ENCODE measurements at regions not wholly inside any gene's neighbourhood (a gene's known extent, or its start where the extent isn't known, plus 50 kb on each side); places are given as distances from the start of the nearest gene placed in this dataset.

DNA sequence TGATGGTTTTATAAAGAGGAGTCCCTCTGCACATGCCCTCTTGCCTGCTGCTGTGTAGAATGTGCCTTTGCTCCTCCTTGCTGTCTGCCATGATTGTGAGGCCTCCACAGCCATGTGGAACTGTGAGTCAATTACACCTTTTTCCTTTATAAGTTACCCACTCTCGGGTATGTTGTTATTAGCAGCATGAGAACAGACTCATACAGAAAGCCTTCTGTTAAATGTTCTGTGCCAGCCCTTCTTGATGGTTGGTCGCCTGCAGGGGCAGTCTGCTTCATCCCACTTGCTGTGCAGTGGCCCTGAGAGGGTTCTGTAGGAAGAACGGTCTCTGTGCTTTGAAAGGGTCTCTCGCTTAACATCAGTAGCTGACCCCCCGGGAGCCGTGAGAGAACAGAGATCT, 248.9 kb upstream of the IGFBP3 start:
- Mint-ChIP-seq H3K27ac (ENCODE audit: unreplicated experiment) (no peak overlapping the region), H3K9me3 (ENCODE audit: low read depth, unreplicated experiment) (no peaks in the 10 kb centered on the region), H3K36me3 (ENCODE audit: insufficient read depth, unreplicated experiment) (no peaks in the 10 kb centered on the region), H3K27me3 (ENCODE audit: unreplicated experiment) (no peaks in the 10 kb centered on the region), H3K4me1 (ENCODE audit: low read depth, unreplicated experiment) (peaks cover 8% of the 10 kb centered on the region), H3K4me3 (ENCODE audit: low read depth, unreplicated experiment) (no peak overlapping the region)
- BruUV-seq (replicated peaks), result no TSS peak
- no peak for DNase-seq
- intact Hi-C loops (cut with micrococcal nuclease; ENCODE audit: unreplicated experiment), result no loop called here
- TF ChIP-seq, protein P1, sequence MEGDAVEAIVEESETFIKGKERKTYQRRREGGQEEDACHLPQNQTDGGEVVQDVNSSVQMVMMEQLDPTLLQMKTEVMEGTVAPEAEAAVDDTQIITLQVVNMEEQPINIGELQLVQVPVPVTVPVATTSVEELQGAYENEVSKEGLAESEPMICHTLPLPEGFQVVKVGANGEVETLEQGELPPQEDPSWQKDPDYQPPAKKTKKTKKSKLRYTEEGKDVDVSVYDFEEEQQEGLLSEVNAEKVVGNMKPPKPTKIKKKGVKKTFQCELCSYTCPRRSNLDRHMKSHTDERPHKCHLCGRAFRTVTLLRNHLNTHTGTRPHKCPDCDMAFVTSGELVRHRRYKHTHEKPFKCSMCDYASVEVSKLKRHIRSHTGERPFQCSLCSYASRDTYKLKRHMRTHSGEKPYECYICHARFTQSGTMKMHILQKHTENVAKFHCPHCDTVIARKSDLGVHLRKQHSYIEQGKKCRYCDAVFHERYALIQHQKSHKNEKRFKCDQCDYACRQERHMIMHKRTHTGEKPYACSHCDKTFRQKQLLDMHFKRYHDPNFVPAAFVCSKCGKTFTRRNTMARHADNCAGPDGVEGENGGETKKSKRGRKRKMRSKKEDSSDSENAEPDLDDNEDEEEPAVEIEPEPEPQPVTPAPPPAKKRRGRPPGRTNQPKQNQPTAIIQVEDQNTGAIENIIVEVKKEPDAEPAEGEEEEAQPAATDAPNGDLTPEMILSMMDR (IDR thresholded peaks at IDR 0.05; ENCODE audit: unreplicated experiment), result no peak
- CTCF ChIA-PET, result interaction anchor here (0.6 kb wide), 1 partner anchor 1909 kb away, joined by 4 read pairs; no protein-coding TSS in a partner anchor

DNA sequence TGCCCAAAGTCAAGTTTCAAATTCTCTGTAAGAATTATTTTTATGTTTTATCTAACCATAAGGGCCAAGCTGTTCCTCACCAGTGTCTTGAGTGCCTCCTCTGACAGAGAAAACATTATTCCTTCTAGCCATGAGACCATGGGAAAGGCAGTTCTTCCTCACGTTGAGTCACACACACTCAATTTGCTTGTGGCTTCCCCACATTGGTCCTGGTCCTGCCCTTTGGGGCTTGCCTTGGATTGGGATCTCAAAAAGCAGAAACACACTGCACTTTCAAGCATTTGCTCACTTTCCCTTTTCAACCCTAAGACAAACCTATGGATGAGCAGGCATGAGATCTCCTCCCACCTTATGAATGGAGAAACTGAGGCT, 248.3 kb upstream of the IGFBP3 start:
- CTCF ChIA-PET, result no interaction called here
- H3K36me3 Mint-ChIP-seq (ENCODE audit: insufficient read depth, unreplicated experiment), result no peaks in the 10 kb centered on the region
- intact Hi-C loops (cut with micrococcal nuclease; ENCODE audit: unreplicated experiment), result no loop called here
- no peaks in the 10 kb centered on the region for H3K9me3 Mint-ChIP-seq (ENCODE audit: low read depth, unreplicated experiment)
- BruUV-seq (replicated peaks), result no TSS peak
- H3K27ac Mint-ChIP-seq (ENCODE audit: unreplicated experiment), result no peak overlapping the region
- no peak for DNase-seq
- H3K4me1 Mint-ChIP-seq (ENCODE audit: low read depth, unreplicated experiment), result peaks cover 15% of the 10 kb centered on the region
- no peaks in the 10 kb centered on the region for H3K27me3 Mint-ChIP-seq (ENCODE audit: unreplicated experiment)
- H3K4me3 Mint-ChIP-seq (ENCODE audit: low read depth, unreplicated experiment), result no peak overlapping the region
- TF ChIP-seq, protein P1 (IDR thresholded peaks at IDR 0.05; ENCODE audit: unreplicated experiment), result no peak

DNA sequence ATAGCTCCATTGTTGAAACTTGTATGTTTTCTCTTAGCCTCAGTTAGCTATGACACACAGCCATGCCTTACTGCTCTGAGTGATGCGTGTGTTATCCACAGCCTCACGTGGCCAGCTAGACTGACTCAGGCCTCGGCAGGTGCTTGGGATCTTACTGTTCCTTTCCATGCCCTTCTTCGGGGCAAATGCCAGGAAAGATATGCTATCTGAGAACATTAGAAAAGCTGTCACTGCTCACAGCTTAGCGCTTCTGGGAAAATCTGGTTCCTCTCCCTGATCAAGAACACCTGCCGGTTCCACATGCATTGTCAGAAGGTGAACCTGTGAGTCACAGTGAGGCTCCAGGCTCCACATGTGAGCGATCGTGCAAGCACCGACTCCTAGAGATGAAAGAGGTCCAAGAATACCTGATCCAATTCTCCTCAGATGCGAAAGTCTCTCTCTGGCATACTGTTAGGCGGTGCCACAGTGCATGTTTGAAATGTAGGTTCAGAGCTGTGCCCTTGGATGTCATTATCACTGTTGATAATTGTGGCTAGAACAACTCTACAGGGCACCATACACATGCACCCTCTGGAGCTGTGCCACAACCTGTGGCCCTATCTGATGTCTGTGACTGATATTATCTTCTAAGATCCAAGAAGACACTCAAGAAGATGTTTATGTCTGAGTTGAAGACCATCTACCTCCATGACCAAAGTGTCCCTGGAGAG, 247.8 kb upstream of the IGFBP3 start:
- Mint-ChIP-seq H3K4me1 (ENCODE audit: low read depth, unreplicated experiment) (peaks cover 19% of the 10 kb centered on the region), H3K27me3 (ENCODE audit: unreplicated experiment) (no peaks in the 10 kb centered on the region), H3K9me3 (ENCODE audit: low read depth, unreplicated experiment) (no peaks in the 10 kb centered on the region), H3K4me3 (ENCODE audit: low read depth, unreplicated experiment) (no peak overlapping the region), H3K27ac (ENCODE audit: unreplicated experiment) (no peak overlapping the region), H3K36me3 (ENCODE audit: insufficient read depth, unreplicated experiment) (no peaks in the 10 kb centered on the region)
- no peak for DNase-seq
- CTCF ChIA-PET, result interaction anchor here (1.2 kb wide), 1 partner anchor 16 kb away, joined by 3 read pairs; no protein-coding TSS in a partner anchor
- intact Hi-C loops (cut with micrococcal nuclease; ENCODE audit: unreplicated experiment), result no loop called here
- TF ChIP-seq, protein P1 (IDR thresholded peaks at IDR 0.05; ENCODE audit: unreplicated experiment), result no peak
- BruUV-seq (replicated peaks), result no TSS peak

DNA sequence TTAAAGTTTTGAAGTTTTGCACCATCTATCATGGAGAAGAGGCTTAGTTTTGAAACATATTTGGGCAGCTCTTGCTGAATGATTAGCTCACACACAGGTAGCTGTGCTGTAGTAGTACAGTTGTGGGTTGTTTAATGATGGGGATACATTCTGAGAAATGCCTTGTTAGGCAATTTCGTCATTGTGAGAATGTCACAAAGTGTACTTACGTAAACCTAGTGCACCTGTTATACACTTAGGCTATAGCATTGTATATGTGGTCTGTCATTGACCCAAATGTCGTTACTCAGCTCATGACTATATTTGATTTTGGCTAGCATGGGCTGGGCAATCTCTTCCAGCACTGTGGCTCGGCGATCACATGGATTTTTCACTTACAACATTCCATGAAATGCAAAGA, 247.2 kb upstream of the IGFBP3 start:
- no peaks in the 10 kb centered on the region for H3K9me3 Mint-ChIP-seq (ENCODE audit: low read depth, unreplicated experiment)
- H3K4me1 Mint-ChIP-seq (ENCODE audit: low read depth, unreplicated experiment), result peaks cover 25% of the 10 kb centered on the region
- intact Hi-C loops (cut with micrococcal nuclease; ENCODE audit: unreplicated experiment), result no loop called here
- DNase-seq, result no peak
- no TSS peak for BruUV-seq (replicated peaks)
- TF ChIP-seq, protein P1 (IDR thresholded peaks at IDR 0.05; ENCODE audit: unreplicated experiment), result no peak
- H3K4me3 Mint-ChIP-seq (ENCODE audit: low read depth, unreplicated experiment), result no peak overlapping the region
- CTCF ChIA-PET, result interaction anchor here (1.2 kb wide), 1 partner anchor 16 kb away, joined by 3 read pairs; no protein-coding TSS in a partner anchor
- no peaks in the 10 kb centered on the region for H3K36me3 Mint-ChIP-seq (ENCODE audit: insufficient read depth, unreplicated experiment)
- H3K27me3 Mint-ChIP-seq (ENCODE audit: unreplicated experiment), result no peaks in the 10 kb centered on the region
- H3K27ac Mint-ChIP-seq (ENCODE audit: unreplicated experiment), result no peak overlapping the region

Data from Calu3 (cell line).